ENCODE measurements at regions not wholly inside any gene's neighbourhood (a gene's known extent, or its start where the extent isn't known, plus 50 kb on each side); places are given as distances from the start of the nearest gene placed in this dataset.

GRCh38 chr18:65498605-65499004 lies 252.2 kb upstream of the CDH7 start:
- no peak overlapping the region for H3K4me3 ChIP-seq (ENCODE audit: low read depth, low read length)
- H3K4me2 ChIP-seq (ENCODE audit: low read length), result no peak overlapping the region
- no peaks in the 10 kb centered on the region for H3K9me3 ChIP-seq (ENCODE audit: control insufficient read depth, low read length)
- H3K27me3 ChIP-seq (ENCODE audit: control insufficient read depth, insufficient read depth, low read length), result no peaks in the 10 kb centered on the region
- no peak overlapping the region for H2AFZ ChIP-seq
- no peaks in the 10 kb centered on the region for H3K4me1 ChIP-seq
- TF ChIP-seq, protein P1, sequence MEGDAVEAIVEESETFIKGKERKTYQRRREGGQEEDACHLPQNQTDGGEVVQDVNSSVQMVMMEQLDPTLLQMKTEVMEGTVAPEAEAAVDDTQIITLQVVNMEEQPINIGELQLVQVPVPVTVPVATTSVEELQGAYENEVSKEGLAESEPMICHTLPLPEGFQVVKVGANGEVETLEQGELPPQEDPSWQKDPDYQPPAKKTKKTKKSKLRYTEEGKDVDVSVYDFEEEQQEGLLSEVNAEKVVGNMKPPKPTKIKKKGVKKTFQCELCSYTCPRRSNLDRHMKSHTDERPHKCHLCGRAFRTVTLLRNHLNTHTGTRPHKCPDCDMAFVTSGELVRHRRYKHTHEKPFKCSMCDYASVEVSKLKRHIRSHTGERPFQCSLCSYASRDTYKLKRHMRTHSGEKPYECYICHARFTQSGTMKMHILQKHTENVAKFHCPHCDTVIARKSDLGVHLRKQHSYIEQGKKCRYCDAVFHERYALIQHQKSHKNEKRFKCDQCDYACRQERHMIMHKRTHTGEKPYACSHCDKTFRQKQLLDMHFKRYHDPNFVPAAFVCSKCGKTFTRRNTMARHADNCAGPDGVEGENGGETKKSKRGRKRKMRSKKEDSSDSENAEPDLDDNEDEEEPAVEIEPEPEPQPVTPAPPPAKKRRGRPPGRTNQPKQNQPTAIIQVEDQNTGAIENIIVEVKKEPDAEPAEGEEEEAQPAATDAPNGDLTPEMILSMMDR (IDR thresholded peaks at IDR 0.05), result no peak
- H3K79me2 ChIP-seq, result no peaks in the 10 kb centered on the region
- H3K36me3 ChIP-seq (ENCODE audit: control insufficient read depth, insufficient read depth, low read length), result no peaks in the 10 kb centered on the region
- H3K27ac ChIP-seq, result no peak overlapping the region
- no peak overlapping the region for H3K9ac ChIP-seq

- Histone ChIP-seq H3K4me3 (ENCODE audit: low read depth, low read length) (no peak overlapping the region), H3K4me1 (no peaks in the 10 kb centered on the region), H3K27ac (no peak overlapping the region), H3K79me2 (no peaks in the 10 kb centered on the region), H3K36me3 (ENCODE audit: control insufficient read depth, insufficient read depth, low read length) (no peaks in the 10 kb centered on the region), H2AFZ (no peak overlapping the region), H3K4me2 (ENCODE audit: low read length) (no peak overlapping the region), H3K9me3 (ENCODE audit: control insufficient read depth, low read length) (no peaks in the 10 kb centered on the region), H3K27me3 (ENCODE audit: control insufficient read depth, insufficient read depth, low read length) (no peaks in the 10 kb centered on the region), H3K9ac (no peak overlapping the region)
- TF ChIP-seq, protein P1 (IDR thresholded peaks at IDR 0.05), result no peak
Observed at GRCh38 chr18:65487569-65487968, 263.2 kb upstream of the CDH7 start.

DNA sequence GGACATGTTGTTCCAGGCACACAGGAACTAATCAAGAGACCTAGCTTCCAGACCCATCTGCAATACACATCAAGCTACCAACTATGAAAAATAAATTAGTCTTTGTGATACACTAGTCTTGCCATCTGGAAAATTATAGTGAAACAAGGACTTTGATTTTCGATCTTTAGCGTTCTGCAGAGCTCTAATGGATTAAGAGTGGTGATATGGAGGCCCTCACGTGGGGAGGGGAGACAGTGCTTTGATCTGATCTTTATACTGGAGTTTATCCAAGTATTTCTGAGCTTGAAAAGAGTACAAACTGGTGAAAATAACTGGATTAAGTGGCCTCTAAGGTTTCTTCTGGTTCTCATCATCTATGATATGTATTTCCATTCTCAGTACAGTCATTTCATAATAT lies 273.4 kb upstream of the CDH7 start:
- Histone ChIP-seq H3K9me3 (ENCODE audit: control insufficient read depth, low read length) (no peaks in the 10 kb centered on the region), H3K27me3 (ENCODE audit: control insufficient read depth, insufficient read depth, low read length) (no peaks in the 10 kb centered on the region), H2AFZ (no peak overlapping the region), H3K4me2 (ENCODE audit: low read length) (no peak overlapping the region), H3K79me2 (no peaks in the 10 kb centered on the region), H3K4me3 (ENCODE audit: low read depth, low read length) (no peak overlapping the region), H3K36me3 (ENCODE audit: control insufficient read depth, insufficient read depth, low read length) (no peaks in the 10 kb centered on the region), H3K27ac (no peak overlapping the region), H3K4me1 (no peaks in the 10 kb centered on the region), H3K9ac (no peak overlapping the region)
- TF ChIP-seq, protein P1 (IDR thresholded peaks at IDR 0.05), result no peak

DNA sequence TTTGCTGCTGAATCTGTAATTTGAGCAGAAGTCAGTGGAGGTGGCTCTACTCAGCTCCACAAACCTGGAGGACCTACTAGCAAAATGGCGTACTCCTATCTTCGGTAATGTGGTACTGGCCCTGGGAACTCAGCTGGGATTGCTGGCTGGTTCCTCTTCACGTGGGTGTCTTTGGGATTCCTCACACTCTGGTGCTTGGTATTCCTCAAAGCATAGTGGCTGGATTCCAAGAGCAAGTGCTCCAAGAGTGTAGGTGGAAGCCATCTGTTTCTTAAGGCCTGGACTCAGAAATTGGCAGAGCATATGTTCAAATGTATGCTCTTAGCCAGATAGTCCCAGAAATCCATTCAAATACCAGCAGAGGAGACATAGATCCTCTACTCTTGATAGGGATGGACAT lies 281.9 kb upstream of the CDH7 start:
- H3K4me3 ChIP-seq (ENCODE audit: low read depth, low read length), result no peak overlapping the region
- H2AFZ ChIP-seq, result no peak overlapping the region
- no peaks in the 10 kb centered on the region for H3K4me1 ChIP-seq
- H3K36me3 ChIP-seq (ENCODE audit: control insufficient read depth, insufficient read depth, low read length), result no peaks in the 10 kb centered on the region
- H3K79me2 ChIP-seq, result no peaks in the 10 kb centered on the region
- no peak overlapping the region for H3K4me2 ChIP-seq (ENCODE audit: low read length)
- no peaks in the 10 kb centered on the region for H3K9me3 ChIP-seq (ENCODE audit: control insufficient read depth, low read length)
- no peak overlapping the region for H3K9ac ChIP-seq
- TF ChIP-seq, protein P1 (IDR thresholded peaks at IDR 0.05), result no peak
- H3K27me3 ChIP-seq (ENCODE audit: control insufficient read depth, insufficient read depth, low read length), result no peaks in the 10 kb centered on the region
- H3K27ac ChIP-seq, result no peak overlapping the region

- H3K36me3 ChIP-seq (ENCODE audit: control insufficient read depth, insufficient read depth, low read length), result no peaks in the 10 kb centered on the region
- H3K4me3 ChIP-seq (ENCODE audit: low read depth, low read length), result no peak overlapping the region
- no peak overlapping the region for H3K27ac ChIP-seq
- H3K79me2 ChIP-seq, result no peaks in the 10 kb centered on the region
- H3K9me3 ChIP-seq (ENCODE audit: control insufficient read depth, low read length), result no peaks in the 10 kb centered on the region
- no peak overlapping the region for H2AFZ ChIP-seq
- no peak overlapping the region for H3K9ac ChIP-seq
- no peaks in the 10 kb centered on the region for H3K4me1 ChIP-seq
- TF ChIP-seq, protein P1 (IDR thresholded peaks at IDR 0.05), result no peak
- H3K4me2 ChIP-seq (ENCODE audit: low read length), result no peak overlapping the region
- no peaks in the 10 kb centered on the region for H3K27me3 ChIP-seq (ENCODE audit: control insufficient read depth, insufficient read depth, low read length)
Observed at GRCh38 chr18:65464361-65464760, 286.5 kb upstream of the CDH7 start.
